HG02798 (cell line): ENCODE measurements at regions not wholly inside any gene's neighbourhood (a gene's known extent, or its start where the extent isn't known, plus 50 kb on each side); places are given as distances from the start of the nearest gene placed in this dataset.
"Not testable (repeated sequence)": the region's sequence is repeated elsewhere in the genome, so short reads cannot be mapped to it uniquely, and the experiment has no call there.

Source experiments
- ATAC-seq: cut with Tn5 transposase; IDR thresholded peaks from one replicate; pipeline ENCODE4 v1.9.1; 2021; ENCODE audit warnings: mild to moderate bottlenecking; ENCODE audit not compliant: unreplicated experiment, poor library complexity

DNA sequence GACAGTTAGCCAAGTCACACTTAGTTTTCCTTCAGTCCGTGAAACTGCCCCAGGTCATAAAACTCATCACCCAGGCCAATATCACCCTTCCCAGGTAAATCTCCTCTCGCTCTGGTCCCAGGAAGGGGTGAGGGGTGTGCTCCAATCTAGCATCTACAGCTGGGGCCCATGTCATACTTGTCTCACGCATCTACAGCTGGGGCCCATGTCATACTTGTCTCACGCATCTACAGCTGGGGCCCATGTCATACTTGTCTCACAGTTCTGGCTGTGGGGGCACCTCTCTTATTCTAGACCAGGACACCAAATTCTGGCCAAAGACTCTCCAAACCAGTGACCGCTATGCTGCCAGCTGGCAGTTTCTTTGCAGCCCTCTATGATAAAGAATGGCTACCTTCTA, 123.3 kb upstream of the DLGAP1 start:
- no peak for ATAC-seq

DNA sequence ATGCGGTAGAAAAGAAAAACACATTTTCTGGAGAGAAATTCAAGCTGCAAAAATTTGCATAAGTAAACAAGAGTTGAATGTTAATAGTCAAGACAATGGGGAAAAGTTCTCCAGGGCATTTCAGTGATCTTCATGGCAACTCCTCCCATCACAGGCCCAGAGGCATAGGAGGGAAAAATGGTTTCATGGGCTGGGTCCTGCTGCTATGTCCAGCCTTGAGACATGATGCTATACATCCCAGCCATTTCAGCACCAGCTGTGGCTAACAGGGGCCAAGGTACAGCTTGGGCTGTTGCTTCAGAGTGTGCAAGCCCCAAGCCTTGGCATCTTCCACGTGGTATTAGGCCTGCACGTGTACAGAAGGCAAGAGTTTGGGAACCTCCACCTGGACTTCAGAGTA, 118.6 kb upstream of the DLGAP1 start:
- no peak for ATAC-seq

DNA sequence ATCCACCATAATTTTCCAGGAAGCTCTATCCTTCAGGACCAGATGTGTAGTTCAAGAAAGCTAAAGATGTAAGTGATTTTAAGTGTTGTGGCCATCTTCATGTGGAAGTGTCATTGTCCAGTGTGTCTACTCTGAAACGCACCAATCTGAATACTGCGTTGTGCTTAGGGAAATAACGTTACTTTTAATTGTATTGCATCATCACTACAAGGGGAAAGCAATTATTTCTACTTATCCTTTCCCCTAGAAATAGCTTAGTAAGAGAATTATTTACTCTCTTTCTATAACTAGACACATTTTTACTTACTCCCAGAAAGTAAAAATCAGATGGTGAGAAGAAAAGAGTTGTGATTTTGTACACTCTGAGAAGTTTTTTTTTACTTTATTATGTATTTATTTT, 102.4 kb upstream of the DLGAP1 start:
- ATAC-seq: no peak

DNA sequence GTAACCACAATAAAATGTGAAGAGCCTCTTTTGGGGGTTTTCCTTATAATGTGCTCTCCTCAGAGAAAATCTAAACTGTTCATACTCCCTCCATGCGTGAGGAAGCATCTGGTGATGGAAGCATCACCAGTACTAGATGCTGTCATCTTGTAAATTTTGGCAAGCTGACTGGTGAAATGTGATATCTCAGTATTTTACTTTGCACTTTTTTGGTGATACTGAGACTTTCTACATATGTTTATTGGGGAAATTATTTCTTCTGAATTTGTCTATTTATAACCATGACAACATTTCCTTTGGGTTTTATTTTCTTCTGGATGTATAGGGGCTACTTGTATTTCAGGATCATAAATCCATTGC, 95.9 kb upstream of the DLGAP1 start:
- ATAC-seq: no peak

DNA sequence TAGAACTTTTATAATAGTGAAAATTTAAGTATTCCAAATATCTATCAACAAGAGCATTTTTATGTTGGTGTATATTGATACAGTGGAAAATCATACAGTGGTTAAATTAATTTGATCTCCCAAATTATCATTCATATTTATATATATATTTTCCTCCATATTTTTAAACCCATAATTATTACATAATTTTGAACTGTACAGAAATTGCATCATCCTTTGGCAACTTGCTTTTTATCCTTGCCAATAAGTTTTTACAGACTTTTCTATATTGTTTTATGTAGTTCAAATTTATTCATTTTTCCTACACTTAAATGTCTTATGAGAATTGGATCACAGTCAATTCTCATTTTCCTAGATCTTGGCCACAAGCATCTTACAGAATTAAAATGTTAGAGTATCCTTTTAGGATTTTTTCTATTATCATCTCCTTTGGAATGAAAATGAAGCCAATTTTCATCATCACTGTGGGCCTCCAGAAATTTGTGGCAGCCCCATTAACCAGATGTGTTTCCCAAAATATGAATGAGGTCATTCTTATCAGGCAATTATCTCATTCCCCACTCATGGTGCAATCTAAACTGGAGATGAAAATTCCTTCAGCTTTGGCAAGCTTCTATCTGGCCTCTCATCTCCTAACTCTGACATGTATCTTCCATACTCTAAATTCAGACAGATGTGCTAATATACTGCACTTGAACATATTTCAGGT, 94.2 kb upstream of the DLGAP1 start:
- ATAC-seq: no peak

DNA sequence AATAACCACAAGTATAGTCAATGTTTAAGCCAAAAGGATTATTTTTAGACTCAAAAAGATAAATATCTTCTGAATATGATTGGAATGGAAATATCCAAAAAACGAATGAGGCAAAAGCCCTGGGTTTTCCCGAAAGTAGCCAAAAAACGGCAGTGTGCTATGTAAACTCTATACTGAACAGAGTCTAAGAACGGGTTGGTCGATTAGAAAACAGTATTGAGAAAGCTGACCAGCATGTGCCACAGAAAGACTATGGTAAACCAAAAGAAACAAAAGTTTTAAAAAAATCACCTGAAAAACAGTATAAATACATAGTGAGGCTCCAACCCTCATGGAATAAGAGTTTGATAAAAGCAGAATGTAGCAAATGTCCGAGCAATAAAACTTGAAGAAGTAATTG, 92.0 kb upstream of the DLGAP1 start:
- no peak for ATAC-seq

DNA sequence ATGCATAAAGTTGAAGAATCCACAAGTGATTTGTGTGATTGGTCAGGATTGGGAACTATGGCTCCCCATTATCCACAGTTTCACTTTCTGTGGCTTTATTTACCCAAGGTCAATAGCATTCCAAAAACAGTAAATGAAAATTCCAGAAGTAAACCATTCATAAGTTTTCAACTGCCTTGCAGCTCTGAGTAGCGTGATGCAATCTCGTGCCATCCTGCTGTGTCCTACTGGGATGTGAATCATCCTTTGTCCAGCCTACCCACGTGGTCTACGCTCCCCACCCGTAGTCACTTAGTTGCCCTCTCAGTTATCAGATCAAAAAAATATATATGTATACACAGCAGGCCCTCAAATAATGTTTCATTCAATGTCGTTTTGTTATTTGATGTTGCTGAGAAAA, 89.0 kb upstream of the DLGAP1 start:
- no peak for ATAC-seq

DNA sequence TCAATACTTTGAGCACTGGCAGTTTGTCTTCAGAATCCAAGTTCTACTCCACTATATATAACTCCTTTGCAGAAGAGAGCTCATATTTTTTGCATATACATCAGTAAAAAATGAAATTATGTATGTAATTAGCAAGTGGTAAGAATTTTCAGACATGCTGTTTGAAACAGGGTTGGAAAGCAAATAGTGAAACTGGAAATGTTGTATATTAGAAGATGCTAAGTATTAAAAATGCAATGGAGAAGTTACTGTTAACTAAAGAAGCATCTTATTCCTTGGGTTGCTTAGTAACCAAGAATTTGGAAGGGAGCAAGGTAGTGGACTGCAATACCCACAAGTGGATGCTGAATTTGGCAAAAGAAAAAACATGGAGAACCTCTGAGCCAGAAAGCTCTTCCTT, 88.6 kb upstream of the DLGAP1 start:
- no peak for ATAC-seq

DNA sequence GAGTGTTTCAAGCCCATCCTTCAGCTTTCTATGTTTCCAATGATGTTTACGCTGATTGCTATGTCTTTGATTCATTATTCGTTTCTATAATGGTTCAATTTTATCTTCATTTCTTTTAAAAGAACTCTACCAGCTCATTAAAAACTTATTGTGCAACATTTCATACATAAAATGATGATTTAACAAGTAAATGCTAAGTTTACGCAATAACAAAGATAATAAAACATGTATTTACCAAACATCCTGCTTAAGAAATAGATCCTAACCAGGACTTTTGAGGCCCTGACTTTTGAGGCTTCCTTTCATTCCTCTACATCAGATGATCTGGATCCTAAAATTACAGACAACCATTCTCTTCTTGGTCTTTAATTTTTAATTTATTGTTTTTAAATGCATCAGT, 86.5 kb upstream of the DLGAP1 start:
- no peak for ATAC-seq

DNA sequence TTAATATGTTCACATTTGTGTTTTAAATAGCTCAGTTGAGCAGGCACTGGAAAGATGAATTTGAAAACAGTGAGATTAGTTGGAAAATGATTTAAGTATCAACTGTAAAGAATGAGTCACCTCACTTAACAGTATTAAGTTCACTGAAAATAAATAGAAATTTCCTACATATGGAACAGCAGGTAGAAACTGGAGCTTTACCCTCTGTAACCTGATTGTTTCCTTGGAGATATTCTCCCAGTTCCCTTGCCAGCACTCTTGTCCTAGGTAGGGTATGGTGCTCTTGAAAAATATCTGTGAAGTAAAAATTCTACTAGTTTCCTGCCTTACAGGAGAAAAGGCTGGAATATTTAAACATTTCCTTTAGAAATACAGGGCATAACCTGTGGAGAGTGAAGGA, 81.3 kb upstream of the DLGAP1 start:
- no peak for ATAC-seq

DNA sequence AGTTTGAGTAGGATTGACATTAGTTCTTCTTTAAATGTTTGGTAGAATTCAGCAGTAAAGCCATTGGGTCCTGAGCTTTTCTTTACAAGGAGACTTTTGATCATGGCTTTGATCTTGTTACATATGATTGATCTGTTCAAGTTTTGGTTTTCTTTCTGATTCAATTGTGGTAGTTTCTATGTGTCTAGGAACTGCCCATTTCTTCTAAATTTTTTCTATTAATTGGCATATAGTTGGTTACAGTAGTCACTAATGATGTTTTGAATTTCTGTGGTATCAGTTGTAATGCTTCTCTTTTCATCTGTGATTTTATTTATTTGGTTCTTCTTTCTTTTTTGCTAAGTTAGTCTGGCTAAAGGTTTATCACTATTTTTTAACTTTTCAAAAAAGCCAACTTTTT, 73.3 kb upstream of the DLGAP1 start:
- no peak for ATAC-seq

DNA sequence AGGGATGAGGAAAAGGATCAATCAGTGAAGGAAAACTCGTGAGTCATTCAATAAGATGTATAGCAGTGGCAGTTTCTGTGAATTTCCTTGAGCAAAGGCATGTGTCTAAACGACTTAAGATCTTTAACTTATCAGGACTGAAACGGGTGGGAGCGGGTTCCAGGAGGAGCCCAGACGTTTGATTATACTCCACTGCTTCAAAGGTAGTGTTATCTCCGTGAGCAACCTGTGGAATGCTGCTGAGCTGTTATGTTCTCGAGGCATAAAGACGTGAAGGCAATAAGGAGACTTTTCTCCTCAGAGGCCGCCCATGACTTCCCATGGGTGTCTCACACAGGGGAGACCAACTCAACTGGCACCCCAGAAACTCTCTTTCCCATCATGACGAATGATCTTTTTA, 72.7 kb upstream of the DLGAP1 start:
- not testable (repeated sequence) for ATAC-seq

DNA sequence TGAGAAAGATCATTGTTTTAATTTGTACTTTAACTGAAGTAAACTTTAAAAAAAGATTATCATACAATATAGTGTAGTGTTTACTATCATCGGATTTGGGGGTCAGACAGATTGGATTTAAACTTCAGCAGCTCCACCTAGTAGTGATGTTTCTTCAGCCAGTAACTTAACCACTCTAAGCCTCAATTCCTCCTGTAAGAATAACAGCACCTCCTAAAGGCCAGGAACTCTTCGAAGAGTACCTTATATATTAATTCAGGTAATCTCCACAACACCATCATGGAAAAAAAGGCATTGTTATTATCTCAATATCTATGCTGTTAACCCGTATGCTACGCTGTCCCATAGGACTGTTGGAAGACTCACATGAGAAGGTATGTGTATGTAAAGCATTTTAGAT, 69.0 kb upstream of the DLGAP1 start:
- no peak for ATAC-seq

DNA sequence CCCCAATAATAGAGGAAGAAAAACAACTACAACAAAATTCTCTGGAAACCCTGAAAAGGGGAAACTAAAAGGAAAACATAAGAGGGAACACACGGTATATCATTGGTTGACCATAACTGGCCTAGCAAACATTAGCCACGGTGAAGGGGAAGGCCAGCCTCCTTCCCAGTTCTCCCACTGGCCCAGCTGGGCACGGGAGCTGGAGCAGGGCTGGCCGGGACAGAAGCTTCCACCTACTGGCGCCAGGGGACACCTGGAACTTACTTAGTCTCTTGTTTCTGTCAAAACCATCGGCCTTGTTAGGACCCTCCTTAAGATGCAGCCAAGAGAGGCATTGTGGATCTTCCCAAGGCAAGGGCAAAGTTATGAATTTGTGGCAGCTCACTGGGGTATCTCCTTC, 56.1 kb upstream of the DLGAP1 start:
- ATAC-seq: no peak

DNA sequence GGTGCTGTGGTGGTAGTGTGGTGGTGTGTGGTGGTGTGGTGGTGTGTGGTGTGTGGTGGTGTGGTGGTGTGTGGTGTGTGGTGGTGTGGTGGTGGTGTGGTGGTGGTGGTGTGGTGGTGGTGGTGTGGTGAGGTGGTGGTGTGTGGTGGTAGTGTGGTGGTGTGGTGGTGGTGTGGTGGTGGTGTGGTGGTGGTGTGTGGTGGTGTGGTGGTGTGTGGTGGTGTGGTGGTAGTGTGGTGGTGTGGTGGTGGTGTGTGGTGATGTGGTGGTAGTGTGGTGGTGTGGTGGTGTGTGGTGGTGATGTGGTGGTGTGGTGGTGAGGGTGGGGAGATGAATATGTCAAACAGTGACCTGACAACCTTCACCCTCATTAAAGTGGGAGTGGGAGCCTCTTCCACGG, 55.6 kb upstream of the DLGAP1 start:
- no peak for ATAC-seq

DNA sequence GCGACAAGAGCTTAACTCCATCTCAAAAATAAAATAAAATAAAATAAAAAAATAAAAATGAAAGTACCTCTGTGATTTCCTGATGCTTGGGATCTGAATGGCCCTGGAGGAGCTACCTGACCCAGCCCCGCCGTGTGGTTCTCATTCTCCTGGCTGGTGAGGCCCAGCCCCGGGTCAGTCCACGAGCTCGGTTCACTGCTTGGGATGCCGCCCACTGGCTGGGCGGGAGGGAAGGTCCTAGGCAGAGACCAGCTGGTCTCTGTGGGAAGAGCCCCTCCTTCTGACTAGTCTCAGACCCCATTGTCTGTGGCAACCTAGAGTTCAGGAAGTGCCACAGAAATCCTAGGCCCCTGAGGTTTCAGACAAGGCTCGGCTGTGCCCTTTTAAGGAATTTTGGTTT, 55.1 kb upstream of the DLGAP1 start:
- no peak for ATAC-seq
